HCT116 (cell line): ENCODE measurements at regions not wholly inside any gene's neighbourhood (a gene's known extent, or its start where the extent isn't known, plus 50 kb on each side); places are given as distances from the start of the nearest gene placed in this dataset.

Source experiments
- CEBPB ChIP-seq: IDR thresholded peaks from 2 replicates; pipeline ENCODE4 v1.6.1; 2012; ENCODE audit warnings: low read depth
- EGR1 ChIP-seq: IDR thresholded peaks from 2 replicates; pipeline ENCODE4 v1.6.1; 2012; ENCODE audit warnings: low read depth
- EZH2 ChIP-seq: fragments of 200-600 bp; sonication (generic); IDR thresholded peaks from 2 replicates; pipeline ENCODE4 v1.6.1; 2017; ENCODE audit warnings: antibody characterized with exemption, mixed run types
- EZH2phosphoT487 ChIP-seq: fragments of 200-600 bp; IDR thresholded peaks from 2 replicates; pipeline ENCODE4 v1.6.1; 2018; ENCODE audit warnings: antibody characterized with exemption, borderline replicate concordance
- FOSL1 ChIP-seq: IDR thresholded peaks from 2 replicates; pipeline ENCODE4 v1.6.1; 2012; ENCODE audit warnings: low read depth
- JUND ChIP-seq: IDR thresholded peaks from 2 replicates; pipeline ENCODE4 v1.6.1; 2012
- MAX ChIP-seq: IDR thresholded peaks from 2 replicates; pipeline ENCODE4 v1.6.1; 2012
- POLR2A ChIP-seq: IDR thresholded peaks from 2 replicates; pipeline ENCODE4 v1.7.0; 2011; ENCODE audit warnings: borderline replicate concordance; ENCODE audit not compliant: insufficient read depth, insufficient read length; ENCODE audit errors: extremely low read depth
- POLR2AphosphoS5 ChIP-seq: IDR thresholded peaks from 2 replicates; pipeline ENCODE4 v1.6.1; 2011; ENCODE audit warnings: mild to moderate bottlenecking, low read depth, low read length, moderate library complexity
- RAD21 ChIP-seq: IDR thresholded peaks from 2 replicates; pipeline ENCODE4 v1.6.1; 2012; ENCODE audit warnings: low read depth, mild to moderate bottlenecking
- TF ChIP-seq, protein P1 (sequence below), 3 experiments: fragments of 200-600 bp in 1 of 3; sonication (generic) in 1 of 3; IDR thresholded peaks in 2 of 3; conservative IDR thresholded peaks in 1 of 3; 2 replicates each; pipeline ENCODE4 v1.5.1; 2012 to 2017; ENCODE audit warnings: low read depth in 2 of 3, low read length in 2 of 3, antibody characterized with exemption in 1 of 3, borderline replicate concordance in 1 of 3, control low read depth in 1 of 3, mild to moderate bottlenecking in 1 of 3, mixed read lengths in 1 of 3, mixed run types in 1 of 3, moderate library complexity in 1 of 3; ENCODE audit not compliant: insufficient read depth in 1 of 3
- TF ChIP-seq, protein P2 (sequence below): IDR thresholded peaks from 2 replicates; pipeline ENCODE4 v1.6.1; 2012; ENCODE audit warnings: low read depth

DNA sequence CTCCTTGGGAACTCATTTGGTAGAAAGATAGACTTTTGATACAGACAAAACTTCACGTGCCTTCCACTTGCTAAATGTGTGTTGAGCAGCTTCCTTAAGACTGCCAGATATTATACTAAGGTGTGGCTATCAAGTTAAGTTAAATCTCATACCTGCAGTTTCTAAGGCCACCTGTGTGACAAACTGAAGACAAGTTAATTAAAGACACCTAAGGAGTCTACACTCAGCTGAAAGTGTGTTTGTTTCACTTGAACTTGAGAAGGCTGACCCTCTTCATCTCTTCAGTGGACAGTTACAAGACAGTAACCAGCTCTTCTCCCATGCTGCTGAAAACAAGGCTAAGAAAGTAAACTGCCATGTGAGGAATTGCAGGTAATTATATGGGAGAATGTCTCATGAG lies 124.0 kb downstream of the NPY start:
- TF ChIP-seq EZH2phosphoT487, result no peak
- TF ChIP-seq POLR2A, result no peak
- no peak for TF ChIP-seq EZH2
- TF ChIP-seq, protein P1, sequence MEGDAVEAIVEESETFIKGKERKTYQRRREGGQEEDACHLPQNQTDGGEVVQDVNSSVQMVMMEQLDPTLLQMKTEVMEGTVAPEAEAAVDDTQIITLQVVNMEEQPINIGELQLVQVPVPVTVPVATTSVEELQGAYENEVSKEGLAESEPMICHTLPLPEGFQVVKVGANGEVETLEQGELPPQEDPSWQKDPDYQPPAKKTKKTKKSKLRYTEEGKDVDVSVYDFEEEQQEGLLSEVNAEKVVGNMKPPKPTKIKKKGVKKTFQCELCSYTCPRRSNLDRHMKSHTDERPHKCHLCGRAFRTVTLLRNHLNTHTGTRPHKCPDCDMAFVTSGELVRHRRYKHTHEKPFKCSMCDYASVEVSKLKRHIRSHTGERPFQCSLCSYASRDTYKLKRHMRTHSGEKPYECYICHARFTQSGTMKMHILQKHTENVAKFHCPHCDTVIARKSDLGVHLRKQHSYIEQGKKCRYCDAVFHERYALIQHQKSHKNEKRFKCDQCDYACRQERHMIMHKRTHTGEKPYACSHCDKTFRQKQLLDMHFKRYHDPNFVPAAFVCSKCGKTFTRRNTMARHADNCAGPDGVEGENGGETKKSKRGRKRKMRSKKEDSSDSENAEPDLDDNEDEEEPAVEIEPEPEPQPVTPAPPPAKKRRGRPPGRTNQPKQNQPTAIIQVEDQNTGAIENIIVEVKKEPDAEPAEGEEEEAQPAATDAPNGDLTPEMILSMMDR (IDR thresholded peaks at IDR 0.05 in 2 of 3, conservative IDR thresholded peaks at IDR 0.05 in 1 of 3; ENCODE audit: borderline replicate concordance in 1 of 3, insufficient read depth in 1 of 3, low read depth in 2 of 3, low read length in 2 of 3), result no peak
- no peak for TF ChIP-seq RAD21
- TF ChIP-seq FOSL1, result no peak
- TF ChIP-seq, protein P2, sequence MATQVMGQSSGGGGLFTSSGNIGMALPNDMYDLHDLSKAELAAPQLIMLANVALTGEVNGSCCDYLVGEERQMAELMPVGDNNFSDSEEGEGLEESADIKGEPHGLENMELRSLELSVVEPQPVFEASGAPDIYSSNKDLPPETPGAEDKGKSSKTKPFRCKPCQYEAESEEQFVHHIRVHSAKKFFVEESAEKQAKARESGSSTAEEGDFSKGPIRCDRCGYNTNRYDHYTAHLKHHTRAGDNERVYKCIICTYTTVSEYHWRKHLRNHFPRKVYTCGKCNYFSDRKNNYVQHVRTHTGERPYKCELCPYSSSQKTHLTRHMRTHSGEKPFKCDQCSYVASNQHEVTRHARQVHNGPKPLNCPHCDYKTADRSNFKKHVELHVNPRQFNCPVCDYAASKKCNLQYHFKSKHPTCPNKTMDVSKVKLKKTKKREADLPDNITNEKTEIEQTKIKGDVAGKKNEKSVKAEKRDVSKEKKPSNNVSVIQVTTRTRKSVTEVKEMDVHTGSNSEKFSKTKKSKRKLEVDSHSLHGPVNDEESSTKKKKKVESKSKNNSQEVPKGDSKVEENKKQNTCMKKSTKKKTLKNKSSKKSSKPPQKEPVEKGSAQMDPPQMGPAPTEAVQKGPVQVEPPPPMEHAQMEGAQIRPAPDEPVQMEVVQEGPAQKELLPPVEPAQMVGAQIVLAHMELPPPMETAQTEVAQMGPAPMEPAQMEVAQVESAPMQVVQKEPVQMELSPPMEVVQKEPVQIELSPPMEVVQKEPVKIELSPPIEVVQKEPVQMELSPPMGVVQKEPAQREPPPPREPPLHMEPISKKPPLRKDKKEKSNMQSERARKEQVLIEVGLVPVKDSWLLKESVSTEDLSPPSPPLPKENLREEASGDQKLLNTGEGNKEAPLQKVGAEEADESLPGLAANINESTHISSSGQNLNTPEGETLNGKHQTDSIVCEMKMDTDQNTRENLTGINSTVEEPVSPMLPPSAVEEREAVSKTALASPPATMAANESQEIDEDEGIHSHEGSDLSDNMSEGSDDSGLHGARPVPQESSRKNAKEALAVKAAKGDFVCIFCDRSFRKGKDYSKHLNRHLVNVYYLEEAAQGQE, result no peak
- TF ChIP-seq JUND, result no peak
- TF ChIP-seq CEBPB, result no peak
- TF ChIP-seq POLR2AphosphoS5, result no peak
- TF ChIP-seq EGR1, result no peak
- TF ChIP-seq MAX, result no peak
